ENCODE measurements at regions not wholly inside any gene's neighbourhood (a gene's known extent, or its start where the extent isn't known, plus 50 kb on each side); places are given as distances from the start of the nearest gene placed in this dataset.

DNA sequence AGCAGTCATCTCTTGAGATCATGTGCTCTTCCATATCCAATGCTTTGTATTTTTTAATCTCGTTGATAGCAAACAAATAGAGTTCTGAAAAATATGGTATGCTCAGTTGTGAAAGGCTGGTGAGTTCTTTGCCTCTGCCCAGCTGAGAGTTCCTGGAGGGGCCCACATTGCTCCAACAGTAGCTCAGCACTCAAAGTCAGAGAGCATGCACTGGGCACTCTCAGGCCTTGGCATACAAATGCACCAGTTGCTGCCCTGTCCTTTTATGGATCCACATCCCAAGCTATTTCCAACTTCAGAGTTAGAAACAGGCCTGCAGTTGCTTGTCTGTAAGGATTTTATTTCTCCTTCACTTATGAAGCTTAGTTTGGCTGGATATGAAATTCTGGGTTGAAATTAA lies 181.7 kb upstream of the CHRNA7 start:
- TF ChIP-seq, protein P1, sequence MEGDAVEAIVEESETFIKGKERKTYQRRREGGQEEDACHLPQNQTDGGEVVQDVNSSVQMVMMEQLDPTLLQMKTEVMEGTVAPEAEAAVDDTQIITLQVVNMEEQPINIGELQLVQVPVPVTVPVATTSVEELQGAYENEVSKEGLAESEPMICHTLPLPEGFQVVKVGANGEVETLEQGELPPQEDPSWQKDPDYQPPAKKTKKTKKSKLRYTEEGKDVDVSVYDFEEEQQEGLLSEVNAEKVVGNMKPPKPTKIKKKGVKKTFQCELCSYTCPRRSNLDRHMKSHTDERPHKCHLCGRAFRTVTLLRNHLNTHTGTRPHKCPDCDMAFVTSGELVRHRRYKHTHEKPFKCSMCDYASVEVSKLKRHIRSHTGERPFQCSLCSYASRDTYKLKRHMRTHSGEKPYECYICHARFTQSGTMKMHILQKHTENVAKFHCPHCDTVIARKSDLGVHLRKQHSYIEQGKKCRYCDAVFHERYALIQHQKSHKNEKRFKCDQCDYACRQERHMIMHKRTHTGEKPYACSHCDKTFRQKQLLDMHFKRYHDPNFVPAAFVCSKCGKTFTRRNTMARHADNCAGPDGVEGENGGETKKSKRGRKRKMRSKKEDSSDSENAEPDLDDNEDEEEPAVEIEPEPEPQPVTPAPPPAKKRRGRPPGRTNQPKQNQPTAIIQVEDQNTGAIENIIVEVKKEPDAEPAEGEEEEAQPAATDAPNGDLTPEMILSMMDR (IDR thresholded peaks at IDR 0.05; ENCODE audit: low read depth, low read length), result no peak
- H3K4me3 ChIP-seq (ENCODE audit: low read depth, low read length), result no peak overlapping the region

DNA sequence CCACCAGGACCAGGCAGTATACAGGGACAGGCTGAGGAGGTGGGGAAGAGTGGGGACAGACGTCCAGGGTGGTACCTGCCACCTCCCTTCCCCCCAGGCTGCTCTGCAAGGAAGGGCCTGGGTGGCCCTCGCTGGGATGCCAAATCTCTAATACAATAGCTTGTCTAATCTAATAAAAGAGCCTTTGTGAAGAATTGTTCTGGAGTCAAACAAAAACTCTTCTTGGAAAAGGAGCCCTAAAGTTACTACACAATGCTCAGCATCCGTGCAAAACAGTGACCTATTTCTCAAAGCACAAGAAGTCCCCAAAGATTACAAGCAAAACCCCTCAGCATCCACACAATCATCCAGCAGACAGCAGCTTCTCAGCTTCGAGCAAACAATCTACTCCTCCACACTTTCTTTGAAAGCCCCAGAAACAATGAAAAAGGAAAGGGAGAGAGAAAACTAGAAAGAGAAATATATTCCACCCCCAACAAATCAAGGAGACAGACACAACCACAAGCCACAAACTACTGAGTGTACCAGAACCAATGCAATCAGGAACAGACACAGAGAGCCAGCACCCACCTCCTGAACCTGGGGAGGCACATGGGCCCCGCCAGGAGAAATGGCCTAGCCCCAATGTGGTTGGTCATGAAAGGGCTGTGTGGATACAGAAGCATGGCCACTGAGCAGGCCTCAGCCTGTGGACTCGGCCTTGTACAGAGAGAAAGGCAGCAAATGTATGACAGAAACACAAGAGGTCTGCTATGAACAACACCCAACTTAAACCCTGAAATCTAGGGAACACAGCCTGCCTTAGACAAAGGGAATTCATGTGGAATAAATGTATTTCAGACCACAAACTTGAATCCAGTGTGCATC lies 177.1 kb upstream of the CHRNA7 start:
- H3K4me3 ChIP-seq (ENCODE audit: low read depth, low read length), result no peak overlapping the region
- TF ChIP-seq, protein P1 (IDR thresholded peaks at IDR 0.05; ENCODE audit: low read depth, low read length), result no peak

DNA sequence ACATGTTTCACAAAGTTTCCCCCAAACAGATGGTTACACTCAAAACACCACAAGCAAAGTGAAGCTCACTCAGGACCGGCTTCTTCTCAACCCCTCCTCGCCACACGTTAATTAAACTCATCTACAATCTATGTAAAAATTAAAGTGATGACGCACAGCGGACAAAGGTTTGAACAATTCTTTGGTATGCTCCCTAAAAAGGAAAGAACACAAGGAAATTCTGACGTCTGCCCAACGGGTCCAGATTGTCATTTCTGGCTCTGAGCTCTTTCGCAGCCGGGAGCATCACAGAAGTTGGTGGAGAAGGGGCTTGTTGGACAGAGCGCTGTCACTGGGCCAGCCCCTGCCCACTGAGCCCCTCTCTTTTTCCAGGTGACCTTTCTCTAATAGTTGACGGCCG lies 173.7 kb upstream of the CHRNA7 start:
- H3K4me3 ChIP-seq (ENCODE audit: low read depth, low read length), result no peak overlapping the region
- TF ChIP-seq, protein P1 (IDR thresholded peaks at IDR 0.05; ENCODE audit: low read depth, low read length), result no peak

DNA sequence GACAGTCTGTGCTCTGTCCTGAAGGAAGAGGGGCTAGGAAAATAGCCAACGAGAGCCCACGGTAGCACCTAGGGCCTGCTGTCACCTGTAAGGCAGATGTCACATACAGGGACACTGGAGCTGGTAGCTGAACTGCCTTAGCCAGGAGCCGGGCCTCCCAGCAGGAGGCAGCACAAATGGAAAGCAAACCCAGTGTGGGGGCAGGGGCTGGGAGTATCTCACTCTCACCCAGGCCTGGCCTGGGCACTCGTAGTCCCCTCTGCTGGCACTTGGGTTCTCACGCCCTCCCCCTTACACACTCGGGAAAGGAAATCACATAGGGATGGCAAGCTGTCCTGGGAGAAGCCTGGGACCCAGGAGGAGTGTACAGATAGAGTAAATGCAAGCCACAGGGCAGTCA lies 173.1 kb upstream of the CHRNA7 start:
- H3K4me3 ChIP-seq (ENCODE audit: low read depth, low read length), result no peak overlapping the region
- TF ChIP-seq, protein P1 (IDR thresholded peaks at IDR 0.05; ENCODE audit: low read depth, low read length), result no peak

DNA sequence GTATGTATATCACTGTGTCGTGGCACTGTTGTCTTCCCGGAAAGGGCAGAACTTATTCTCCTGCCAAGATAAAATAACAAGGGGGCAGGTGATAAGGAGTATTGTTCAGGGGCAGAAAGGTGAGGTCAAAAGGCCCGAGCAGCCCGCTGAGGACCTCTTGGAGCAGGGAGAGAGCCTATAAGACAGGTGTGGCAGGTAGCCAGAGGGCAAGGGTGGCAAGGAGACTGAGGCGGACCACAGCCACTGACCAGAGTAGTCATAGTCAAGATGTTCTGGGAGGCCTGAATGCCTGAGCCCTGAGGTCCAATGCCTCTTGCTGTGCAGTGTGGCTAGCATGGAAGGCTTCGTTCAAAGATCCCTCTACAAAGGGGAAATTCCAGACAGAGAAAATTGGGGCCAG lies 172.3 kb upstream of the CHRNA7 start:
- TF ChIP-seq, protein P1 (IDR thresholded peaks at IDR 0.05; ENCODE audit: low read depth, low read length), result no peak
- no peak overlapping the region for H3K4me3 ChIP-seq (ENCODE audit: low read depth, low read length)

DNA sequence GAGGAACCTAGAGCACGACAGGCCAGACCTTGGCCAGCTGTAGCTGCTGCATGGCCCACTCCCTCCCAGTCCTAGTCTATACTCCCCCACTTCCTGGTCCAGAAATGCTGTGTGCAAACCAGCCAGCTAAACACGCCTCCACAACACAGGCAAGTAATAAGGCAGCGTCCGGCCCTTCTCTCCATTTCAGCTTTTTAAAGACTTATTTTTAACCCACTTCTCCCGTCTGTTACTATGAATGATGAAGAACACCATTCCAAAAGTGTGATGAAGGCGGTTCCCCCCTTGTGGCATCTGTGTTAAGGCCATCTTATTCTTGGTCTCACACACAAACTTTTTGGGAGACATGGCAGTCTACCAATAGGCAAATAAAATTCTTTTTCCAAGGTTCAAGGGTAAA lies 164.1 kb upstream of the CHRNA7 start:
- TF ChIP-seq, protein P1 (IDR thresholded peaks at IDR 0.05; ENCODE audit: low read depth, low read length), result no peak

More for the DNA sequence above, 164.1 kb upstream of the CHRNA7 start:
- no peak overlapping the region for H3K4me3 ChIP-seq (ENCODE audit: low read depth, low read length)
